Activated CD4-positive, alpha-beta memory T cell treated with anti-CD3 and anti-CD28 coated beads, Interleukin-2, amount 10 ng/mL, durations not matched to agents 7 days and 5 days (primary cell): ENCODE measurements at regions not wholly inside any gene's neighbourhood (a gene's known extent, or its start where the extent isn't known, plus 50 kb on each side); places are given as distances from the start of the nearest gene placed in this dataset.

Experiments
- CTCF ChIA-PET: fragments of 350-600 bp; sonication (Branson Sonifier 250); formaldehyde crosslinking; loops from one replicate; lab custom pipeline; 2021; ENCODE audit warnings: antibody characterized with exemption, inconsistent platforms; lab: Charles Lee
- POLR2A ChIA-PET: fragments of 350-600 bp; sonication (Branson Sonifier 250); formaldehyde crosslinking; loops from one replicate; lab custom pipeline; 2021; ENCODE audit warnings: antibody characterized with exemption; lab: Charles Lee
- DNase-seq: peaks from one replicate; pipeline ENCODE4 v3.0.0-alpha.2; 2020
- H3K27ac Mint-ChIP-seq: one replicate; pipeline ENCODE4 v1.8.0; 2021; ENCODE audit warnings: mild to moderate bottlenecking, mixed read lengths
- H3K27me3 Mint-ChIP-seq: one replicate; pipeline ENCODE4 v1.8.0; 2021; ENCODE audit warnings: mixed read lengths
- H3K36me3 Mint-ChIP-seq: one replicate; pipeline ENCODE4 v1.8.0; 2021; ENCODE audit warnings: low read depth, mixed read lengths
- H3K4me1 Mint-ChIP-seq: one replicate; pipeline ENCODE4 v1.8.0; 2021; ENCODE audit warnings: mixed read lengths
- H3K4me3 Mint-ChIP-seq: one replicate; pipeline ENCODE4 v1.8.0; 2021; ENCODE audit warnings: mild to moderate bottlenecking, mixed read lengths
- H3K9me3 Mint-ChIP-seq: one replicate; pipeline ENCODE4 v1.8.0; 2021; ENCODE audit warnings: mixed read lengths

DNA sequence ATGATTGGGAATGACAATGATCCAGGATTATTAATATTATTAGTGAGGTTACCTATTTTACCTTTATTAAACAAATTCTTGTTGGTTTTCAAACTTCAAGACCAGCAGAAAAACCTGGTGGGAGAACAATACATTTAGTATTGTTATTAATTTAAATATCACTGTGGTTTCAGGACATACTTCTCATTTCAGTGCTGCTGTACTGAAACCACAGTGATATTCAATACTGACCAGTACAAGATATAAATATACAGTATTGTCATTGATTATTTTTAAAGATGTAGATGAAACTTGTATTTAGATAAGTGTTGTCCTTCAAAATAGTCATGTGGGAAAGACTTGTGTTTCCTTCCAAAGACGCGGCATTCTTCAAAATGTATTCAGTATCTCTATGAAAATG is 1047.3 kb upstream of the CELF4 start:
- Mint-ChIP-seq H3K36me3 (no peaks in the 10 kb centered on the region), H3K4me3 (no peak overlapping the region), H3K27me3 (no peaks in the 10 kb centered on the region), H3K27ac (no peak overlapping the region), H3K4me1 (no peaks in the 10 kb centered on the region), H3K9me3 (no peaks in the 10 kb centered on the region)
- no peak for DNase-seq
- ChIA-PET POLR2A (no interaction called here), CTCF (no interaction called here)

DNA sequence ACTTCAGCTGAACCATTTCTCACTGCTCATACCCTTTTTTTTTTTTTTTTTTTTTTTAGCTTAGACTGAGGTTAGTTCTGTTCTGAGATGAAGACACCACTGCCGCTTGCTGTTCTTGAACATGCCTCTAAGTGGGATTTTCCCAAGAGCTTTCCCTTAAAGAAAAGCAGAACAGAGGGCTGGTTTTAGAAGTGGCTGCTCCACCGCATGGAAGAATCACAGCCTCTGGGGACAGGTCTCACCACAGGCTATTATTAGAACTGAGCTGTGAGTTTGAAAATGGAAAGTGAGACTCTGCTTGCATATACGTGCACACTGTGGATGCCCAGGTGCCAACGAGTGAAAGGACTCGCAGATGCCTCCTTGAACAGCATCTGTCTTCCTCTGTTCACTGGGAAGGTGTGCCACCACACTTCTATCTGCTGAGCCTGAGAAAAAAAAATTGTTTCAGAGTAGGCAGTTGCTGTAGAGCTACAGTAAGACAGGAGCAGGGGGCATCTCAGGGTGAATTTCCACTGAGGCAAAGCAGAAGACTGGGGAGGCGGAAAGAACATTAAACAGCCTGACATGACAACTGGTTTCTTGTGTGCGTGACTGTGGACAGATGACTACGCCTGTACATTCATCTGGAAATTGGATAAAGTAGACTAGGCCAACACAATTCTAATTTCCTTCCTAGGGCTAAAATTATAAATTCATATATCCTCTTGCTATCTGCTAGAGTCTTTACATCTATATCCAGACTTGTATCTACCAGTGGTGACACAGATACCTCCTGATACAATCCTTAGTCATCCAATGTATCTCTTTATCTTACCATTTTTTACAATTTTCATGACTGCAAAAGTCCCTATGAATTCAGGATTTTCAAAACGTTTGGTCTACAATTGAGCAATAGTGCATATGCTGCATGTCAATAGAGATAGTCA is 1045.7 kb upstream of the CELF4 start:
- H3K36me3 Mint-ChIP-seq: no peaks in the 10 kb centered on the region
- H3K27ac Mint-ChIP-seq: no peak overlapping the region
- no peaks in the 10 kb centered on the region for H3K4me1 Mint-ChIP-seq
- CTCF ChIA-PET: no interaction called here
- no peak overlapping the region for H3K4me3 Mint-ChIP-seq
- no peaks in the 10 kb centered on the region for H3K9me3 Mint-ChIP-seq
- POLR2A ChIA-PET: no interaction called here
- no peak for DNase-seq
- no peaks in the 10 kb centered on the region for H3K27me3 Mint-ChIP-seq

DNA sequence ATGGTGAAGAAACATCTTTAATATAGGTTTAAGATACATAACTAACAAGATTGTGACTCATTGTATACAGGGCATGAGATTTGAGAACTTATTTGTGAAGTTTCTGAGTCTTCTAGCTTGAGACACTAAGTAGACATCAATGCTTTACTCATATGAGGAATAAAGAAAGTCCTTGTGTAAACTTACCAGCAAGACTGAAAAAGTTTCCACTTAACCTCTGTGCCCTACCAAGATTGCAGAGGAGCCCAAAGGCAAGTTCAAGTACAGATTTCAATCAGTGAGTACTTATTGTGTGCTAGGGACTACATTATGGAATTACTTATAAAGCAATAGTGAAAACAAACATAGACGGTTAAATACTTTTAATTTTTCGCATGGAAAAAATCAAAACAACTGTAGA is 1041.2 kb upstream of the CELF4 start:
- Mint-ChIP-seq H3K4me3 (no peak overlapping the region), H3K9me3 (no peaks in the 10 kb centered on the region)

DNA sequence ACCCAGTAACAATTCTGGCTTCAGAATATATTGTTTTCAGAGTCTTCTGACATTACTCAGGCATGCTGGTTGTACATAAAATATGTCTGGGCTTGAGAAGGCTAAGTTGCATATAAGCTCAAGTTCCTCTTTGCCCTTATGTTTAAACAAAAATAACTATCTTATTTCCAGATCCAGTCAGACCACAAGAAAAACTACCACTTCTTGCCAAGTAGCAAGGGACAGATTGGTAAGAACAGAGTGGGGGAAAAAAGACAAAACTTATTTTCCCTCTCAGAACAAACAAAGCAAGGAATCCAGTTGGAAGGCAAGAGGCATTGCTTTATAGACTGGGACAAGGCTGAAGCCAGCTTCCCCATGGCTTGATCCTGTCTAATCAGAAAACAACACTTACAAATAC is 1036.7 kb upstream of the CELF4 start:
- ChIA-PET POLR2A (no interaction called here), CTCF (no interaction called here)
- Mint-ChIP-seq H3K27me3 (no peaks in the 10 kb centered on the region), H3K27ac (no peak overlapping the region), H3K36me3 (no peaks in the 10 kb centered on the region), H3K4me1 (no peaks in the 10 kb centered on the region), H3K4me3 (no peak overlapping the region), H3K9me3 (no peaks in the 10 kb centered on the region)
- no peak for DNase-seq

More for the DNA sequence above, 1041.2 kb upstream of the CELF4 start:
- no peak for DNase-seq
- no peaks in the 10 kb centered on the region for H3K4me1 Mint-ChIP-seq
- no peaks in the 10 kb centered on the region for H3K36me3 Mint-ChIP-seq
- ChIA-PET CTCF (no interaction called here), POLR2A (no interaction called here)
- H3K27me3 Mint-ChIP-seq: no peaks in the 10 kb centered on the region
- H3K27ac Mint-ChIP-seq: no peak overlapping the region

DNA sequence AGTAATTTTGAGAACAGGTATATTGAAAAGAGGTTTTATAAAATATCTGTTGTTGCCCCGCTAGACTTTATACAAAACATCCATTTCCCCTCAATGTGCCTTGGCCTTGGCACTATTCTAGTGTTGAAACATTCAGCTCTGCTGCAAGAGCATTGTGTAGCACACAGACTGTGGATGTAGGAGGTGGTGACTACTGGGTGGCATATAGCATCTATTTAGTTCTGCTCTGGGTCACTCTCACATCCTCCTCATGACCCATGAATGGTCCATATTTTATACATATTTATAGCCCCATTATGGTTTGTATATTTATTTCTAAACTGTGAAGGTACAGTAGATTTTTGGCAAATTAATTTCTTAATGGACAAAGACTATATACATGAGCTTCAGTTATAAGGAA is 1022.0 kb upstream of the CELF4 start:
- H3K4me1 Mint-ChIP-seq: no peaks in the 10 kb centered on the region
- no peaks in the 10 kb centered on the region for H3K9me3 Mint-ChIP-seq
- no peak overlapping the region for H3K27ac Mint-ChIP-seq
- CTCF ChIA-PET: no interaction called here
- POLR2A ChIA-PET: no interaction called here
- H3K36me3 Mint-ChIP-seq: no peaks in the 10 kb centered on the region
- H3K27me3 Mint-ChIP-seq: no peaks in the 10 kb centered on the region
- DNase-seq: no peak
- H3K4me3 Mint-ChIP-seq: no peak overlapping the region

DNA sequence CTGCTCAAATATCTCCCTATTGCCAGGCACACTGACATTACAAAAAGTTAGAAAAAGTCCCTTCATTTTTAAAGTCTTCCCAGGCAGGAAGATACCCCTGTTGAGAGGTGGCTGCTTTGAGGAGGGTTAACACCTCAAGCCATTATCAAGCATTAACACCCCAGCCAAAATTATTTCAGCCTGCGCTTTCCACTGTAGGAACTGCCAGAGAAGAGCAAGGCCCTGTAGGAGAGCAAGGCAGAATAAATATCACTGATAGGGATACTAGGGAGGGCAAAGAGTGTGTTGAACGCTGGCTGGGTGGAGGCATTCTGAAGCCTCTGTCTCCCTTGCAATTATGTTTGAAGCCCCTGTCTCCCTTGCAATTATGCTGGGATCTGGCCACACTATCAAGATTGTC is 1020.7 kb upstream of the CELF4 start:
- no peaks in the 10 kb centered on the region for H3K27me3 Mint-ChIP-seq
- POLR2A ChIA-PET: no interaction called here

DNA sequence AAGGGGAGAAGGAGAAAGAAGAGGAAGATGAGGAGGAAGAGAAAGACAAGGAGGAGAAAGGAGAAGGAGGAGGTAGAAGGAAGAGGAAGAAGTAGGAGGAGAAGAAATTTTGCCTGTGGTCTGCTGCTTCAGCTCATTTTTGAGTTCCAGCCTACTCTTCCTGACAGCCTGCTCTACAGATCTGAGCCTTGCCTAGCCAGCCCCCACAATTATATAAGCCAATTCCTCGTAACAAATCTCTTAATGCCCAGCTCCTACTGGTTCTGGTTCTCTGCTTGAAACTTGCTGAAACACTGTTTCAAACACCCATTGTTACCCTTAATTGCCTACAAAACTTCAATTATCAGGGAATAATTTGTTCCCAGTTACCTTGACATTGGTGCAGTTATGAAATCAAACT is 1014.2 kb upstream of the CELF4 start:
- no peaks in the 10 kb centered on the region for H3K27me3 Mint-ChIP-seq
- no peak overlapping the region for H3K27ac Mint-ChIP-seq
- peaks cover 9% of the 10 kb centered on the region for H3K4me1 Mint-ChIP-seq
- no peak for DNase-seq
- ChIA-PET POLR2A (no interaction called here), CTCF (no interaction called here)
- H3K4me3 Mint-ChIP-seq: no peak overlapping the region
- H3K36me3 Mint-ChIP-seq: no peaks in the 10 kb centered on the region
- H3K9me3 Mint-ChIP-seq: peaks cover 7% of the 10 kb centered on the region

More for the DNA sequence above, 1020.7 kb upstream of the CELF4 start:
- no peak for DNase-seq
- Mint-ChIP-seq H3K9me3 (no peaks in the 10 kb centered on the region), H3K4me1 (no peaks in the 10 kb centered on the region), H3K4me3 (no peak overlapping the region), H3K27ac (no peak overlapping the region), H3K36me3 (no peaks in the 10 kb centered on the region)
- CTCF ChIA-PET: no interaction called here

DNA sequence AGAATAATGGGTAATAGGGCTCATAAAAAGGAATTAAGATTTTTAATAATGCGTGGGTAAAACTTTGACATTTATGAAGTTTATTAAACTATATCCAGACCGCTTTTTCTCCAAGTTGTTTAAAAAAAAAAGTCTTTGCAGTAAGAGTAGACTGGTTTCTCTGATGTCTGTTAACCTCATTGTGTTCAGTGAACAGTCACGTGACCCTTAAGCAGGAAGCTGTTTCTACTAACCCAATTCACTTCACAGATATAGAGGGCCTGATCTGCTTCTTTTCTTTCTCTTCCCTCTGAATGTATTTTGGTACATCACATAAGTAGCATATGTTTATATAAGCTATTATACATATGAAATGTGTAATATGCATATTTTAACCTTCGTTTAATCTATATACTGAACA is 1011.3 kb upstream of the CELF4 start:
- H3K27ac Mint-ChIP-seq: no peak overlapping the region

DNA sequence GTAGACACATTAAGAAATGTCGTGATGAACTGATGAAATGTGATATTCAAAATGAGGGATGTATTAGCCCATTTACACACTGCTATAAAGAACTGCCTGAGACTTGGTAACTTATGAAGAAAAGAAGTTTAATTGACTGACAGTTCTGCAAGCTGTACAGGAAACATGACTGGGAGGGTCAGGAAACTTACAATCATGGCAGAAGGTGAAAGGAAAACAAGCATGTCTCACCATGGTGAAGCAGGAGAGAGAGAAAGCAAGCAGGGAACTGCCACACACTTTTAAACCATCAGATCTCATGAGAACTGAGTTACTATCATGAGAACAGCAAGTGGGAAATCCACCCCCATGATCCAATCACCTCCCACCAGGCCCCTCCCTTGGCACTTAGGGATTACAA is 1010.8 kb upstream of the CELF4 start:
- no peak for DNase-seq
- ChIA-PET POLR2A (no interaction called here), CTCF (no interaction called here)
- Mint-ChIP-seq H3K27ac (peak overlapping the region; percentile 48), H3K4me3 (no peak overlapping the region), H3K36me3 (no peaks in the 10 kb centered on the region), H3K9me3 (peaks cover 7% of the 10 kb centered on the region), H3K4me1 (peaks cover 9% of the 10 kb centered on the region), H3K27me3 (no peaks in the 10 kb centered on the region)

More for the DNA sequence above, 1011.3 kb upstream of the CELF4 start:
- H3K27me3 Mint-ChIP-seq: no peaks in the 10 kb centered on the region
- H3K36me3 Mint-ChIP-seq: no peaks in the 10 kb centered on the region
- H3K4me1 Mint-ChIP-seq: peaks cover 9% of the 10 kb centered on the region
- peaks cover 7% of the 10 kb centered on the region for H3K9me3 Mint-ChIP-seq
- DNase-seq: no peak
- POLR2A ChIA-PET: no interaction called here
- CTCF ChIA-PET: no interaction called here
- H3K4me3 Mint-ChIP-seq: no peak overlapping the region

DNA sequence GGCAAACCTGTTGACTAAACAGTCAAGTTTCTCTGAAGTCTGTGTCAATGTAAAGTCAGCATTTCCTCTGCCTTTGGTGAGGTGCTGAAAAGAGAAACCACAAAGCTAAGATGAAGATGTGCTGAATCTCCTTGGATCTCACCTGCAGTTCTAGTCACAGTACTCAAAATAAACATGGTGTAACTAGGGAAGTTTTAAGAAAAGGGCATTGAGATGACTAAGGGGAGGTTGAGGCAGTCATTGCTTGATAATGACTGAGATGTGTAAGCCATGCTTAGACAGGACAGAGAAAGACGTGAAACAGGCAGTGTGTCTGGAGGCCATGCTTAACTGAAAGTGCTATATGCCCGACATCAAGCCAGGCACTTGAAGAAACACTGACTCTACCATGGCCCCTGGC is 1010.0 kb upstream of the CELF4 start:
- Mint-ChIP-seq H3K4me3 (no peak overlapping the region), H3K27ac (peak overlapping the region; percentile 61), H3K9me3 (peaks cover 7% of the 10 kb centered on the region), H3K36me3 (no peaks in the 10 kb centered on the region), H3K27me3 (no peaks in the 10 kb centered on the region), H3K4me1 (peaks cover 9% of the 10 kb centered on the region)
- POLR2A ChIA-PET: no interaction called here
- CTCF ChIA-PET: no interaction called here
- no peak for DNase-seq

DNA sequence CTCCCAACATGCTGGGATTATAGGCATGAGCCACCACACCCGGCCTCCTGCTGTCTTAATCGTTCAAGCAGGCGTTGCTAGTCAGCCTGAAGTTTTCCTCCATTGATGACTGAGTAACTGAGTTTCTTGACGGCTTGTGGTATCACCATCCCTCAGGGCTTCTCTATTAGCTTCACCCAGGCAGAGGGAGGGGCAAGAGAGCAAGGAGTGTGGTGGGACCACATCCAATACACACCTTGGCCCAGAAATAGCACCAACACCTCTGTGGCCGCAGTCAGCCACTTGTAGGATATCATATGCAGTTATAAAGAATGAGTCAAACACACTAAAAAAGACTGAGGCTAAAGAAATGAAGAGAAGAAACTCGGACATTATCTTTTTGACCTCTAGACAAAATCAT is 1009.4 kb upstream of the CELF4 start:
- DNase-seq: no peak
- no peak overlapping the region for H3K4me3 Mint-ChIP-seq
- H3K27ac Mint-ChIP-seq: no peak overlapping the region
- no peaks in the 10 kb centered on the region for H3K27me3 Mint-ChIP-seq
- no peaks in the 10 kb centered on the region for H3K36me3 Mint-ChIP-seq
- ChIA-PET CTCF (no interaction called here), POLR2A (no interaction called here)
- H3K4me1 Mint-ChIP-seq: peaks cover 9% of the 10 kb centered on the region
- peaks cover 7% of the 10 kb centered on the region for H3K9me3 Mint-ChIP-seq

DNA sequence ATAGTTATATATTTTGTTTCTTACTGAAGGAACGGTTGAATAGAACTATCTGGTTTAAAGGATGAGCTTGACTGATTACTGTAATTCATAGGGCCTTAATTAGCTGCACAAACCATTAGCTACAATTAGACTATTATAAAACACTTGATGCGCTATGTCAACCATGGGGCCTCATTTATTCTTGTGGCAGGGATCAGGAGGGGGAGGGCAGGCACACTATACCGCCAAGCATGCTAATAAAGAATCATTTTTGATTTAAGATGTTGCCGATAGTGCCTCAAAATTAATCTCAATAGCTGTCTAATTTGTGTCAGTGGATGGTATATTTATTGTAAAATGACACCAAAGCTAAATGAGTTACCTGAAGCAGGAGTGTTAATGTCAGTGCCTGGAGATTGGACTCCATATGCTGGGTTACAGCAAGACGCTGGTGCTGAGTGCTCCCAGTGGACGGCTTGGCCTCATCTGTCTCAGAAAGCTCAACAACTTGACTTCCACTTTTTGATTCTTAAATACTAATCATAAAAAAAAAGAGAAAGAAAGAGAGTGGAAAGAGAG is 1007.0 kb upstream of the CELF4 start:
- Mint-ChIP-seq H3K36me3 (no peaks in the 10 kb centered on the region), H3K4me1 (peaks cover 9% of the 10 kb centered on the region), H3K27ac (no peak overlapping the region), H3K9me3 (peaks cover 7% of the 10 kb centered on the region), H3K4me3 (no peak overlapping the region), H3K27me3 (no peaks in the 10 kb centered on the region)
- DNase-seq: no peak
- POLR2A ChIA-PET: no interaction called here
- CTCF ChIA-PET: no interaction called here

DNA sequence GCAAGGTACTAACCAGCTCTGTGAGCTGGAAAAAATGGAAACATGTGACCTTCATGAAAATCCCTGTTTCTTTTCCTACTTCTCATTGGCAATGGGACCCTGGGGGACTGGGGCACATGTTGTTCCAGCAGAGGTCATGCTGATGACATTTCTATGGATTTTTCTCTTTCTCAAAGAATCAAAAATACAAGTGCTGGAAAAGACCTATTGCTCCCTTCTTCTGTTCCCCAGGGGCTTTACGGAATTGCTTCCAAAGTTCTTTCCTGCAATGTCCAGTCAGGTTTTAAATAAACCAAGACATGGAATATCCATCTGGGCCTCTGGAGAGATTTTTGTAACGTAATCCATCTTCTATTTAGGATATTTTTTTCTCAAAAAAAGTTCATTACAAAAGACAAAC is 1006.1 kb upstream of the CELF4 start:
- ChIA-PET CTCF (no interaction called here), POLR2A (no interaction called here)
- no peak overlapping the region for H3K27ac Mint-ChIP-seq
- no peak overlapping the region for H3K4me3 Mint-ChIP-seq
- peaks cover 9% of the 10 kb centered on the region for H3K4me1 Mint-ChIP-seq
- H3K36me3 Mint-ChIP-seq: no peaks in the 10 kb centered on the region
- DNase-seq: no peak
- H3K27me3 Mint-ChIP-seq: no peaks in the 10 kb centered on the region
- H3K9me3 Mint-ChIP-seq: peaks cover 7% of the 10 kb centered on the region

DNA sequence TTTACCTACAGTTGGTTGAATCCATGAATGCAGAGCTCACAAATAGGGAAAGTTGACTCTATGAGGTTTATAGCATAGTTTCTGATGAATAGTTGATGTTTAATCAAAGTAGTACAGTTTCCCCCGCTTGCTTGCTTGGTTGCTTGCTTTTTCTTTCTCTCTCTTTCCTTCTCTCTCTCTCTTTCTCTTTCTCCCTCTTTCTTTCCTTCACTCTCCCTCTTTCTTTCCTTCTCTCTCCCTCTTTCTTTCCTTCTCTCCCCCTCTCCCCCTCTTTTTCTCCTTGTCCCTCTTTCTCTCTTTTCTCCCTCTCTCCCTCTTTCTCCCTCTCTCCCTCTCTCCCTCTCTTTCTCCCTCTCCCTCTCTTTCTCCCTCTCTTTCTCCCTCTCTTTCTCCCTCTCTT is 999.9 kb upstream of the CELF4 start:
- no peaks in the 10 kb centered on the region for H3K27me3 Mint-ChIP-seq
- no peak for DNase-seq
- CTCF ChIA-PET: no interaction called here
- H3K9me3 Mint-ChIP-seq: peaks cover 4% of the 10 kb centered on the region
- no peaks in the 10 kb centered on the region for H3K4me1 Mint-ChIP-seq
- H3K36me3 Mint-ChIP-seq: no peaks in the 10 kb centered on the region
- no peak overlapping the region for H3K4me3 Mint-ChIP-seq
- POLR2A ChIA-PET: no interaction called here
- H3K27ac Mint-ChIP-seq: no peak overlapping the region
